GM23338 (cell line): ENCODE measurements at regions not wholly inside any gene's neighbourhood (a gene's known extent, or its start where the extent isn't known, plus 50 kb on each side); places are given as distances from the start of the nearest gene placed in this dataset.

Source experiments
- CREB1 ChIP-seq: fragments of 250-450 bp; sonication (Bioruptor Pico); IDR thresholded peaks from 2 replicates; pipeline ENCODE4 v1.5.0; 2020; ENCODE audit warnings: low read depth, mild to moderate bottlenecking, moderate library complexity
- CTCF ChIP-seq, 2 experiments: fragments of 200-600 bp in 1 of 2; sonication (generic) in 1 of 2; conservative IDR thresholded peaks; 2 replicates each; pipeline versions ENCODE4 v1.5.1 to v1.6.1; 2016 to 2017; ENCODE audit warnings: antibody characterized with exemption in 2 of 2, low read depth in 2 of 2, mild to moderate bottlenecking in 2 of 2, moderate library complexity in 1 of 2
- ETS1 ChIP-seq: IDR thresholded peaks from 2 replicates; pipeline ENCODE4 v1.6.1; 2016; ENCODE audit warnings: antibody characterized with exemption
- EZH2 ChIP-seq: fragments of 200-600 bp; sonication (generic); IDR thresholded peaks from one replicate; pipeline ENCODE4 v1.8.0; 2017; ENCODE audit warnings: antibody characterized with exemption, mild to moderate bottlenecking, low read depth; ENCODE audit not compliant: unreplicated experiment
- JUNB ChIP-seq: IDR thresholded peaks from one replicate; pipeline ENCODE4 v1.6.1; 2016; ENCODE audit warnings: antibody characterized with exemption; ENCODE audit not compliant: unreplicated experiment
- NANOG ChIP-seq: IDR thresholded peaks from 2 replicates; pipeline ENCODE4 v1.6.1; 2016; ENCODE audit warnings: antibody characterized with exemption, borderline replicate concordance
- POLR2AphosphoS5 ChIP-seq: IDR thresholded peaks from 2 replicates; pipeline ENCODE4 v1.6.1; 2016; ENCODE audit warnings: antibody characterized with exemption, low read depth
- REST ChIP-seq: IDR thresholded peaks from one replicate; pipeline ENCODE4 v1.6.1; 2018; ENCODE audit warnings: antibody characterized with exemption; ENCODE audit not compliant: unreplicated experiment
- STAT1 ChIP-seq: IDR thresholded peaks from one replicate; pipeline ENCODE4 v1.6.1; 2016; ENCODE audit warnings: antibody characterized with exemption; ENCODE audit not compliant: unreplicated experiment
- ZNF331 ChIP-seq: fragments of 250-450 bp; sonication (Bioruptor Pico); IDR thresholded peaks from 2 replicates; pipeline ENCODE4 v1.5.0; 2020; ENCODE audit warnings: low read depth, mild to moderate bottlenecking, moderate library complexity
- ZNF462 ChIP-seq: fragments of 250-450 bp; sonication (Bioruptor Pico); IDR thresholded peaks from 2 replicates; pipeline ENCODE4 v1.5.0; 2020; ENCODE audit warnings: mild to moderate bottlenecking, moderate library complexity

GRCh38 chrX:150044556-150044955 is 106.3 kb upstream of the EOLA2 start:
- TF ChIP-seq CTCF (conservative IDR thresholded peaks at IDR 0.05; ENCODE audit: low read depth in 2 of 2) (no peak), EZH2 (no peak), POLR2AphosphoS5 (no peak), REST (no peak), ZNF331 (CRISPR knock-in tag) (no peak), CREB1 (CRISPR knock-in tag) (no peak), ETS1 (no peak), STAT1 (no peak), NANOG (no peak), ZNF462 (CRISPR knock-in tag) (no peak), JUNB (no peak)
